NB4 (cell line): ENCODE measurements at regions not wholly inside any gene's neighbourhood (a gene's known extent, or its start where the extent isn't known, plus 50 kb on each side); places are given as distances from the start of the nearest gene placed in this dataset.

ENCODE experiments used
- POLR2A ChIP-seq: IDR thresholded peaks from 2 replicates; pipeline ENCODE4 v1.6.1; 2011; ENCODE audit warnings: mild to moderate bottlenecking; ENCODE audit not compliant: insufficient read length; ENCODE audit errors: extremely low read depth
- TF ChIP-seq, protein P1 (sequence below): IDR thresholded peaks from one replicate; pipeline ENCODE4 v1.5.1; 2012; ENCODE audit warnings: low read depth, low read length

DNA sequence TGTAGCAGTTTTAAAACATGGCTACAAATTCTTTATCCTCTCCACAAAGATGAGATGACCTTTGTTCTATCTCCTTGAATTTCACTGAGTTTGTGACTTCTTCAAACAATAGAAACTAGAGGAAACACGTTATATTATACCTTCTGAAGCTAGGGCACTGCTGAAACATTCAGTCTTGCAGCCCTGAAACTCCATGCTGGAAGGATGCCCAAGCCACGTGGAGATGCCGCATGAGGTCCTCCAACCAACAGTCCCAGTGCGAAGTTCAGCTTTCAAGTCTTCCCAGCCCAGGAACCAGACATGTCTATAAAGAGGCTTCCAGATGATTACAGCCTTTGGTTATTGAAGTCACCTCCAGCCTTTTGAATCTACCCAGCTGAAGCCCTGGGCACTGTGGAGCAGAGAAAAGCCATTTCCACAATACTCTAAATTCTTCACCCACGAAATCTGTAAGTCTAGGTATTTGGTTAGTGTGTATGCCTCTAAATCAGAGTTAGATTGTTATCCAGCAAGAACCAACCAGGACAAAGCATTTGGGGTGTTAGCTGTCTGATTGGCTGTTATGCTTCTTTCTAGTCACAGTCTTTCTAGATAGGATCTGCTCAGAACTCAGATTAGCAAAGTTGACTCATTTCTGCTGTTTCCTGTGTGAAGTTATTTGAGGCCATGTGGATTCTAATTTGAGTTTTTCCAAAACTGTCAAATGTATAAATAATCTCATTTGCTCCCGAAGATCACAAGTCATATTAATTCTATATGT lies 186.5 kb upstream of the TMEM72 start:
- TF ChIP-seq, protein P1, sequence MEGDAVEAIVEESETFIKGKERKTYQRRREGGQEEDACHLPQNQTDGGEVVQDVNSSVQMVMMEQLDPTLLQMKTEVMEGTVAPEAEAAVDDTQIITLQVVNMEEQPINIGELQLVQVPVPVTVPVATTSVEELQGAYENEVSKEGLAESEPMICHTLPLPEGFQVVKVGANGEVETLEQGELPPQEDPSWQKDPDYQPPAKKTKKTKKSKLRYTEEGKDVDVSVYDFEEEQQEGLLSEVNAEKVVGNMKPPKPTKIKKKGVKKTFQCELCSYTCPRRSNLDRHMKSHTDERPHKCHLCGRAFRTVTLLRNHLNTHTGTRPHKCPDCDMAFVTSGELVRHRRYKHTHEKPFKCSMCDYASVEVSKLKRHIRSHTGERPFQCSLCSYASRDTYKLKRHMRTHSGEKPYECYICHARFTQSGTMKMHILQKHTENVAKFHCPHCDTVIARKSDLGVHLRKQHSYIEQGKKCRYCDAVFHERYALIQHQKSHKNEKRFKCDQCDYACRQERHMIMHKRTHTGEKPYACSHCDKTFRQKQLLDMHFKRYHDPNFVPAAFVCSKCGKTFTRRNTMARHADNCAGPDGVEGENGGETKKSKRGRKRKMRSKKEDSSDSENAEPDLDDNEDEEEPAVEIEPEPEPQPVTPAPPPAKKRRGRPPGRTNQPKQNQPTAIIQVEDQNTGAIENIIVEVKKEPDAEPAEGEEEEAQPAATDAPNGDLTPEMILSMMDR = no peak
- TF ChIP-seq POLR2A = no peak
